HG03095 (cell line): ENCODE measurements at regions not wholly inside any gene's neighbourhood (a gene's known extent, or its start where the extent isn't known, plus 50 kb on each side); places are given as distances from the start of the nearest gene placed in this dataset.

Experiments used
- ATAC-seq: cut with Tn5 transposase; IDR thresholded peaks from one replicate; pipeline ENCODE4 v1.9.1; 2021; ENCODE audit warnings: moderate library complexity; ENCODE audit not compliant: unreplicated experiment

DNA sequence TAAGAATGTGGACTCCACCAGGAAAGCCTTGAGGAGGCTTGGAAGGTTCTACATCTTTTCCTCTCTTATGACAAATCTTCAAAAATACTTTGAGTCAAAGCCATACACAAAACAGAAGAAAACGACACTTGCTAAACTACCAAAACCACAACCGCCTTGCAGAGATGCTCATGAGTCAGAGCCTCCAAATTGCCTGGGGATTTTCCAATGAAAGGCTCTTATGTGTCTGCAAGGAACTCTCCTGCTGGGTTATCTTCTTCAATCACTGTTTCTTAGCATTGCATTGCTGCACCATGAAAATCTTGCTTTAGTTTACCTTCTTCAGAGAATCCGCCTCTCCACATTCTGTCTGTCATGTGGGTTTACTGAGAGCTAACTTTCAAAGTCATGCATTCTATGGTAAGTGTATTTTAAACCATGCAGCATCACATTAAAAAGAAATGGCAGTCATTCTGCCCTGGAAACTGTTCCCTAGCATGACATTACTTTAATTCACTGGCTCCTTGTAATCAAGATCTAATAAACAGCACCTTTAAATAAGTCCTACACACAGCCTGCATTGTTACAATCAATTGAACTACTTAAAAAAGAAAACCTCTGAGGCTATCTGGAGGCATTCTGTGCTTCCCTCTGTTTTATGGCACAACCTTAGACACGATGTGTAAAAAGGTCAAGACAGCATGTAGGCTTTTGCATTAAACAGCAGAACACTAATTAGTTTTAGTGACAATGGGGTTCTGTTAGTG is 210.0 kb upstream of the FOXD3 start:
- ATAC-seq, result no peak

DNA sequence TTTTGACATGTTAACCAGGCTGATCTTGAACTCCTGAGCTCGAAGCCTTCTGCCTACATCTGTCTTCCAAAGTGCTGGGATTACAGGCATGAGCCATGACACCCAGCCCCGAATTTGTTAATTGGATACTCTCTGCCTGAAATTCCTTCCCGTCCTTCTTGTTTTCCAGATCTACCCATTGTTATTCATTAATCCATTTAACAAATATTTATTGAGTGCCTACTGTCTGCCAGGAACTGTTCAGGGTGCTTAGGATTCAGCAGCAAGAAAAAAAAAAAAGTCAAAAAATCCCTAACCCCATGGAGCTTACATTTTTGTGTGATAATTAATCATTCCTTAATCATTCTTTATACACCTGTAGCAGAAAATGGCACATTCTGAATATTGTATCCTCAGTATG is 206.8 kb upstream of the FOXD3 start:
- no peak for ATAC-seq

DNA sequence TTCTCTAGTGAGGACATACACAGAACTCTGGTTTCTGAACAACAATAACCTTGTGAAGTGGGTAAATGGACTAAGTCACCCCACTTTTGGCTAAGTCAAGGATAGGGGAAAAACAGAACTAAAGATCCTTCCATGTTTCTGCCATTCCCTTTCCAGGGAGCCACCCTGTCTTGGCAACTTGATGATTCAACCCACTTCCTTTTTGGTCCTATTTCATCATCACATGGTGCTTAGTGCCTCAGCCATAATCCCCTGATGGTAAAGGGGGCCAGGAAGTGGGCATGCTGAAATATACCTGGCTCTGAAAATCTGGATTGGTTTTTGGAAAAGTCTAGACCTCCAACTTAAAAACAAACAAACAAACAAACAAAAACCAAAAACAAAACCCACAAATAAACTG is 206.4 kb upstream of the FOXD3 start:
- ATAC-seq, result no peak

GRCh38 chr1:63119575-63120155 is 202.7 kb upstream of the FOXD3 start:
- no peak for ATAC-seq

GRCh38 chr1:63122079-63122478 is 200.3 kb upstream of the FOXD3 start:
- ATAC-seq, result no peak

DNA sequence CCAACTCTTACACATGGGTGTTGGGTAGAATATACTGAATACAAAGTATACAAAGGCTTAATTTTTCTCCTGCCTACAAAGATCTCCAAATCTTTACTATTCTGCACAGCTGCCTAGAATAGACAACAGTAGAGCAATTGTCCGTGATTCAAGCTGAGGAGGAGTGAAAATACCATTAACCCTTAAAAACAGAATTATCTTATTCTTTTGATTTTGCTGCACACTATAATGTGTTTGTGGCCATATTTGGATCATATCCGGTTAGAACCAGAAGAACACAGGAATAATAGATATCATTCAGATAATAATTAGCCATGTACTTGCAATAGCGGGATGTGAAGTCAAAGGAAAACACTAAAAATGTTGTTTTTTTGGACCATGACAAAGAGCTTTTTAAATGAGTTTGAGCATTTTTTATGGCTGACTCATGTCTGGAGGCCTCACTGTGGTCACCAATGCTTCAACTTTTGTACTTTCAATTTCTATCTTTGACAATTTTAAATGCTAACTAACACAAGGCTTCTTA is 197.6 kb upstream of the FOXD3 start:
- peak; percentile 77 for ATAC-seq

GRCh38 chr1:63126104-63126503 is 196.3 kb upstream of the FOXD3 start:
- ATAC-seq, result no peak

DNA sequence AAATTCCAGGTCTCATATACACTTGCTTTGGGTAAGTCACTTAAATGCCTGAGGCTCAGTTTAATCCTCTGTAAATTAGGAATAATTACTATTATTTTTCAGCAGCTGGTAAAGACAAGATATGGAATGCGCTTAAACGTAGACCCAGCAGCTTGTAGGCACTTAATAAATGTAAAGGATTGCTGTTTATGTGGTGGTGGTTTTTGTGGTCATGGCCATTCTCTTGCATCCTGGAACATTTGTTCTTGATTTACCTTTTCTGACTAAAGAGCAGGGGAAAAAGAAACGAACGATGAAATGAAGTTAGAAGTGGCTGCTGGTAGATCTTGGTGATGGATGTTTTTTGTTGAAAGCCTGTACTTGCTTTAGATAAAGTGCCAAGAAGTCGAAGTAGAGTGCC is 195.0 kb upstream of the FOXD3 start:
- ATAC-seq, result no peak

DNA sequence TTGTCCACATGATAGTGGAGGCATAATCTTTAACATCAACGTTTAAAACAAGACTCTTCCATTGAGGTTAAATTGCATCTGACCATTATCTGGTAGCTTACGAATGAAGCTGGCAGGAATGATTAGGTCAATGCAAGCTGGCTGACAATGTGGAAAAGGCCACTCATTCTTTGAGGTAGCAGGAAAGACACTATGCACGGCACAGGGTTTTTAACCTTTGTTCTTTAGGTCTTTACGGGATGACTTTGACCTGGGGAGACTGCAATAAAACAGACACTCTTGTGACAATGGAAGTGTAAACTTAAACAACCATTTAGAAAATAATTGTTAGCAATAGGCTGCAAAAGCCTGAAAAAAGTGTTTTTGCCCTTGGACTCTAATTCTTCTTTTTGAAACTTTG is 193.8 kb upstream of the FOXD3 start:
- ATAC-seq, result no peak

DNA sequence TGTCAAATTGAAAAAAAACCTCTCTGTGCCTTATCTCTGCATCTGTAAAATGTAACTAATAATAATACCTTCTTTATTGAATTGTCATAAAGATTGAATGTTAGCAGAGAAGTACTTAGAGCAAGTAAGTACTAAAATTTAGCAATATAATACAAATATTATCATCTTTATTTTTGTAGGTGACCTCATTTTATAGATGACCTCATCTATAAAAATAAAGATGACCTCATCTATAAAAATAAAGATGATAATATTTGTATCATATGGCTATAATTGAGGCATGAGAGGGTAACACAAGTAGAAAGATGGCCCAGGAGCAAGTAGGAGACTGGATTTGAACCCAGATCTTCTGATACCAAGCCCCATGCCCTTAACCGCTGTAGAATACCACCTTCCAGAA is 193.2 kb upstream of the FOXD3 start:
- no peak for ATAC-seq

- ATAC-seq, result no peak
These were observed 192.5 kb upstream of the FOXD3 start for GRCh38 chr1:63129855-63130254.

DNA sequence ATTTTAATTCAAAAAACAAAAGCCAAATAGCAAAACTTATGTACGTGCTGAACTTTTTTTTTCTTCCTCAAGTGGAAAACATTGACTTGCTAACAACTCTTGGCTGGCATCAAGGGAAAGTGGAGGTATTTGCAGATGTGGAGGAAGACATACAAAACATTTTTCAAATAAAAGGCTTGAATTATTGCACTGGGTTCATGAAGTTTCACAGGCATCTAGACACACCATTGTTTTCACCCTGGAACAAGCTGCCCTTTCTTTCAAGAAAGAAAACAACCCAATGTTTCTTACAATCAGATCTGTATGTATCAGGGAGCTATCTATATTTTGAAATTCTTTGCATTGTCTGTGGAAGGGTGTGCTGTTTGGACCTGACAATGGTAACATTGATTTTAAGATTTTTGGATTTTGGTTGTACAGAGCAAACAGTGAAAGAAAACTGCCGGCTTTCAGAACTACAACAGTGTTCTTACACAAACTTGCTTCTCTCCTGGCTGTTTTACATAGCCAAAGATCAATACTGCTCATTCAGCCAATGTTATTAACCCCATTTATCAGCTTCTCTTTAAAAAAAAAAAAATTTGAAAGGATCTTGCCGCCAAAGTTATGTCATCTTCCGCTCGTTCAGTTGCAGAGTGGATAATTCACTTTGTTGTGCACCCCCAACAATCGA is 187.7 kb upstream of the FOXD3 start:
- ATAC-seq, result no peak

GRCh38 chr1:63135174-63135512 is 187.2 kb upstream of the FOXD3 start:
- no peak for ATAC-seq

DNA sequence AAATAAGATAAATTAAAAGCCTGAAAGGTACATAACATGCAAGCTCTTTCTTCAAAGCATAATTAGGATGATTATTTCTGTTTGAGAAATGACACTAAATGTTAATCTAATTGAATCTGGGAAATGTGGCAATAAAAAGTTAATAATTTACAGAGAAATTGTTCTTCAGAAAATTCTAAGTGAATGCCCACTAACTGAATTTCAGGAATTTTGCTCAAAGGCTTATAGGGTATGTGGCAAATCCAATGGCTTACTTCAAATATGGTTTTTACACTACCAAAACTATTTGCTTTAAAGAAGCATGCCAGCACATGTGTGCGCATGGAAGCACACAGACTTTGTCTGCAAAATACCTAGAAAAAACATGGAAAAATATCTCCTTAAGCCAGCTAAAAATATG is 186.6 kb upstream of the FOXD3 start:
- no peak for ATAC-seq

DNA sequence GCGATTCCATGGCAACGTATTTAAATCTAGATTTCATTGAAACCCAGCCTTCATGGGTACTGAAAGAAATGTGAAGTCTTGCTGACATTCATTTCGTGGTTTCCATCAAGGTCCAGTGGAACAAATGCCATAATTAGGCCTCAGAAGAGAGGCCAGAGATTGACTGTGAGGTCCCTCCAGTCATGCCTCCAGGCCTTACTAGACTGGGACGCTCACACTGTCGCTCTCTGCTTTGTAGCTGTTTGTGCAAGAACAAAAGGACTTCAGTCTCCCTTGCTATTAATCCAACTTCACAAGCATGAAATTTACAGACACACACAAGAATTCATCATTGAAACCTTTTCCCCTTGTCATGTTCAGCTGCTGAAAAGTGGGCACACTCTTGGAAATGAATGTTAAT is 180.4 kb upstream of the FOXD3 start:
- ATAC-seq, result no peak

DNA sequence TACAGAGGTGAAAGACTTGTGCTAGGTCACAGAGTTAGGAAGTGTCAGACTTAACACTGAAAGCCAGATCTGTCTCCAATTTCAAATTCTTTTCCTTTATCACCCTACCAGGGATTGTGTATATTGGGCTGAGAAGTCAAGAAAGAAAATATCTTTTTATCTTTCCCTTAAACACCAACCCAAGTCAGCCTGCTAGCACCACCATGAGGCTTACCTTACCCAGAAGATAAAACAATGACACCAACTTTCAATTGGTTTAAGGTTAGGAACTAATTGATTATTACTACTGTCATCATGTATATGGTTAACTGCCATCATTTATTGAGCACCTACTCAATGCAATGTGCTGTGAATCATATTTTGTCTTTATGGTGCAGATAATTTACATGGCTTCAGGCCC is 178.9 kb upstream of the FOXD3 start:
- ATAC-seq, result no peak

DNA sequence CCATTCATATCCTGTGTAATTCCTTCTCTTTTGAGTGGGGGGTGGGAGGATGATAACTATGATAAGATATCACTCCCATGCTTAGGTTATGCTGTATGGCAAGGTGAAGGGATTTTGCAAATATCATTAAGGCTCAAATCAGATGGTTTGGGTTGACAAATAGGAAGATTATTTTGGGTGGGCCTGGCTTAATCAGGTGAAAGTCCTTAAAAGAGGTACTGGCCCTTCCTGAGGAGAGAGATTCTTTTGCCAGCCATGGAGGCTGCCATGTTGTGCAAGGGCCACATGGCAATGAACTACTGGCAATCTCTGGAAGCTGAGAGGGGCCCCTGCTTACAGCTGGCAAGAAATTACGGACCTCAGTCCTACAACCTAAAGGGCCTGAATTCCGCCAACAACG is 174.6 kb upstream of the FOXD3 start:
- no peak for ATAC-seq

GRCh38 chr1:63148825-63149645 is 173.3 kb upstream of the FOXD3 start:
- no peak for ATAC-seq

GRCh38 chr1:63152572-63152971 is 169.8 kb upstream of the FOXD3 start:
- no peak for ATAC-seq

DNA sequence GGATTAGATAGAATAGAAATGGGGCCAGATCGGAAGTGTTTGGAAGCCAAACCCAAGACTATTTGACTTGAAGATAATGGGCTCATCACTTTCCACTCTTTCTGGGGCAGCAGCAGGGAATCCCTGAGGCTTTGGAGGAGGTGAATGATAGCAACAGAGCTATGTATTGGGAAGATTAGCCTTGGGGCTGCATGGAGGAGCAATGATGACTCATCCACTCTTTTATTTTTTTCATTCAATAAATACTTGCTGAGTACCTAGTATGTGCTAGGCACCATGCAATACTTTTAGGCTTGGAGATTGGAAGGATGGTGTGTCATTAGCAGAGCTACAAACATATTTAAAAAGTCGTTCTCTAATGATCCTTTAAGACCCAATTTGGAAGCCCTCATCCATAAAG is 166.9 kb upstream of the FOXD3 start:
- ATAC-seq, result no peak

DNA sequence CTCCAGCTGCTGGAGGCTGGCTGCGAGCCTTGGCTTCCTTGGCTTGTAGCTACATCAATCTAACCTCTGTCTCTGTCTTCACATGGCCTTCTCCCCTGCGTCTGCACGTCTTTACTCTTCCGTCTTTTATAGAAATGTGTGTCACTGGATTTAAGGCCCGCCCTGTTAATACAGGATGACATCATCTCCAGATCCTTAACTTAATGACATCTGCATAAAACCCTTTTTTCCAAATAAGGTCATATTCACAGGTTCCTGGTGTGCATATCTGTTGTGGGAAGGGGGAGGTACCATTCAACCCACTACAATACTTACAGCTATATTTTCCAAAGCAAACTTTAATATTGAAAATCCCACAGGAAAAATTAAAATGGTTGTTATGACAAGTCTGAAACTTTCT is 165.3 kb upstream of the FOXD3 start:
- ATAC-seq, result no peak
